WERI-Rb-1 (cell line): ENCODE measurements at regions not wholly inside any gene's neighbourhood (a gene's known extent, or its start where the extent isn't known, plus 50 kb on each side); places are given as distances from the start of the nearest gene placed in this dataset.

Experiments used
- DNase-seq: peaks from one replicate; pipeline ENCODE4 v3.0.0-alpha.2; 2020
- H3K27ac ChIP-seq: fragments of 250-450 bp; sonication (Bioruptor Pico); 2 replicates; pipeline ENCODE4 v1.5.1; 2020; ENCODE audit warnings: mild to moderate bottlenecking, moderate library complexity
- H3K27me3 ChIP-seq: fragments of 250-450 bp; sonication (Bioruptor Pico); 2 replicates; pipeline ENCODE4 v1.5.1; 2021; ENCODE audit warnings: mild to moderate bottlenecking, low read depth, moderate library complexity; ENCODE audit not compliant: insufficient read depth, severe bottlenecking
- H3K36me3 ChIP-seq: fragments of 250-450 bp; sonication (Bioruptor Pico); 2 replicates; pipeline ENCODE4 v1.5.1; 2020; ENCODE audit warnings: mild to moderate bottlenecking, moderate library complexity
- H3K4me3 ChIP-seq: 2 replicates; pipeline ENCODE4 v1.5.1; 2011; ENCODE audit warnings: low read depth, mild to moderate bottlenecking, control low read depth, low read length
- H3K9me3 ChIP-seq: fragments of 250-450 bp; sonication (Bioruptor Pico); 2 replicates; pipeline ENCODE4 v1.5.1; 2021; ENCODE audit warnings: mild to moderate bottlenecking, moderate library complexity; ENCODE audit not compliant: severe bottlenecking
- TF ChIP-seq, protein P1 (sequence below): IDR thresholded peaks from 2 replicates; pipeline ENCODE4 v1.5.1; 2011; ENCODE audit warnings: low read depth, mild to moderate bottlenecking, control low read depth, inconsistent platforms, low read length

- DNase-seq = no peak
- Histone ChIP-seq H3K27ac (no peak overlapping the region), H3K36me3 (no peaks in the 10 kb centered on the region), H3K27me3 (no peaks in the 10 kb centered on the region), H3K9me3 (no peaks in the 10 kb centered on the region), H3K4me3 (no peak overlapping the region)
- TF ChIP-seq, protein P1, sequence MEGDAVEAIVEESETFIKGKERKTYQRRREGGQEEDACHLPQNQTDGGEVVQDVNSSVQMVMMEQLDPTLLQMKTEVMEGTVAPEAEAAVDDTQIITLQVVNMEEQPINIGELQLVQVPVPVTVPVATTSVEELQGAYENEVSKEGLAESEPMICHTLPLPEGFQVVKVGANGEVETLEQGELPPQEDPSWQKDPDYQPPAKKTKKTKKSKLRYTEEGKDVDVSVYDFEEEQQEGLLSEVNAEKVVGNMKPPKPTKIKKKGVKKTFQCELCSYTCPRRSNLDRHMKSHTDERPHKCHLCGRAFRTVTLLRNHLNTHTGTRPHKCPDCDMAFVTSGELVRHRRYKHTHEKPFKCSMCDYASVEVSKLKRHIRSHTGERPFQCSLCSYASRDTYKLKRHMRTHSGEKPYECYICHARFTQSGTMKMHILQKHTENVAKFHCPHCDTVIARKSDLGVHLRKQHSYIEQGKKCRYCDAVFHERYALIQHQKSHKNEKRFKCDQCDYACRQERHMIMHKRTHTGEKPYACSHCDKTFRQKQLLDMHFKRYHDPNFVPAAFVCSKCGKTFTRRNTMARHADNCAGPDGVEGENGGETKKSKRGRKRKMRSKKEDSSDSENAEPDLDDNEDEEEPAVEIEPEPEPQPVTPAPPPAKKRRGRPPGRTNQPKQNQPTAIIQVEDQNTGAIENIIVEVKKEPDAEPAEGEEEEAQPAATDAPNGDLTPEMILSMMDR = no peak
Measured at GRCh38 chr6:21958428-21958827, 338.4 kb downstream of the PRL start.

GRCh38 chr6:21961226-21961625 lies 335.6 kb downstream of the PRL start:
- H3K4me3 ChIP-seq = no peak overlapping the region
- no peak overlapping the region for H3K27ac ChIP-seq
- H3K27me3 ChIP-seq = no peaks in the 10 kb centered on the region
- H3K9me3 ChIP-seq = no peaks in the 10 kb centered on the region
- H3K36me3 ChIP-seq = no peaks in the 10 kb centered on the region
- TF ChIP-seq, protein P1 = no peak
- DNase-seq = no peak

DNA sequence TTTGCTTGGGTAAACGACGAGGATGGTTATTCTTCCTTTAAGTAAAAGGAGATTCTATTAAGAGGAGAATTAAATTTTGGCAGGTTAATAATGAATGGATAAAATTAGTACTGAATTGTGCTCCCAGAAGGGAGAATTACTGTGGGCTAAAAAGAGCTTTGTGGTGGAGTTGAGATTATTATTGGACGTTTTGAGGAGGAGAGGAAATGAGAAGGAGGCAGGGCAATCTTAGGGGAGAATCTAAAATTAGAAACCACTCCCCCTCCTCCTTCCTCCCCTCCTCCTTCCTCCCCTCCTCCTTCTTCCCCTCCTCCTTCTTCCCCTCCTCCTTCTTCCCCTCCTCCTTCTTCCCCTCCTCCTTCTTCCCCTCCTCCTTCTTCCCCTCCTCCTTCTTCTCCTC lies 331.8 kb downstream of the PRL start:
- no peaks in the 10 kb centered on the region for H3K27me3 ChIP-seq
- H3K9me3 ChIP-seq = no peaks in the 10 kb centered on the region
- DNase-seq = no peak
- TF ChIP-seq, protein P1 = no peak
- H3K27ac ChIP-seq = no peak overlapping the region
- H3K36me3 ChIP-seq = no peaks in the 10 kb centered on the region
- H3K4me3 ChIP-seq = no peak overlapping the region

GRCh38 chr6:21965953-21966539 lies 330.8 kb downstream of the PRL start:
- Histone ChIP-seq H3K36me3 (no peaks in the 10 kb centered on the region), H3K9me3 (no peaks in the 10 kb centered on the region), H3K27ac (no peak overlapping the region), H3K27me3 (no peaks in the 10 kb centered on the region), H3K4me3 (no peak overlapping the region)
- DNase-seq = no peak
- TF ChIP-seq, protein P1 = no peak

DNA sequence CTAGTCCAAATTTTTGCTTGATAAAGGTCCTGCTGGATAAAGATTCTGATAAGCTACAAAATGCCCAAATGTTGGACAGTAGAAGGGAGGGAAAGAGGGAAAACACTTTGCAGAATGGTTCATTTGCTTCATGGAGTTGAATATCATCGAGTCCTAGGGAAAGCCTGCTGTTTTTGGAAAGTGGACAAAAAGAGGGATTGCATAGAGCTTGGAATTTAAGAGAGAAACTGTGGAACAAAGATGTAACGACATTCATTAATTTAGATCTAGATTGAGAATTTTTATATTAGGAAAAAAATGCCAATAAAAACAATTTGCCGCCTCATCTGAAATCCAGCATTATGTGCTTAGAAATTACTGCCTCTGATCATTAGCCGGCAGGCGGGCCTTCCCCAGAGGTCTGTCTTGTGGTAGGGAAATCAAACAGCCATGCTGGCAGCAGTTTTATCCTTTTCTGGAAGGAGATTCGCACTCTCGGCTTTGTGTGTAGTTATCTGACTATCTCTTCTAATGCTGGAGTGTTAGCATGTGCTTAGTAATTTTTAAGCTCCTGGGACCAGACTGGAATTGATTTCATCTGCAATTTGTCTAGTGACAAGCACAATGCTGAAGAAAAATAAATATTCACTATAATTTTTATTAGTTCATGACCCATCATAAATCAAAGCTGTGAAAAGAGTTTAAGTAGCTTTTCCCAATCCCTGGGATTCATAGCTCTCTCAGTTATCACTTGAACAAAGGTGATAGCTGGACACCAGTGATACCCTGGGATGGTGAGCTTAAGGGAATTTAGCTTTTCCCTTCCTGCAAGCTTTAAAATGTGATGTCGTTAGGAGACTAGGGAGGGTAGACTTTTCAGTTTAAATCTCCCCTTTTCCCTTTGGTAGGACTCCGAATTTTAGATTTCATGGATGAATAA lies 329.5 kb downstream of the PRL start:
- DNase-seq = peak; percentile 44
- H3K27me3 ChIP-seq = no peaks in the 10 kb centered on the region
- H3K4me3 ChIP-seq = no peak overlapping the region
- no peak overlapping the region for H3K27ac ChIP-seq
- no peaks in the 10 kb centered on the region for H3K36me3 ChIP-seq
- TF ChIP-seq, protein P1 = no peak
- H3K9me3 ChIP-seq = no peaks in the 10 kb centered on the region
